Fibroblast of pulmonary artery (primary cell): ENCODE measurements at regions not wholly inside any gene's neighbourhood (a gene's known extent, or its start where the extent isn't known, plus 50 kb on each side); places are given as distances from the start of the nearest gene placed in this dataset.
A peak's percentile ranks its signal among the peaks of the same experiment; 100 is the strongest.

Experiments
- DNase-seq: peaks from one replicate; pipeline ENCODE4 v3.0.0-alpha.2; 2010; ENCODE audit warnings: low read depth
- H3K4me3 ChIP-seq: replicated peaks from 2 replicates; pipeline ENCODE4 v1.5.1; 2011; ENCODE audit warnings: low read depth, mild to moderate bottlenecking, control low read depth, low read length, moderate library complexity
- CTCF ChIP-seq: IDR thresholded peaks from 2 replicates; pipeline ENCODE4 v1.5.1; 2011; ENCODE audit warnings: mild to moderate bottlenecking, control low read depth, low read length, inconsistent platforms; ENCODE audit errors: missing control alignments

- DNase-seq = no peak
- H3K4me3 ChIP-seq = no peak overlapping the region
- no peak for TF ChIP-seq CTCF
Observed at GRCh38 chr2:66679442-66679841, 244.5 kb downstream of the MEIS1 start.

GRCh38 chr2:66682476-66682875 is 247.6 kb downstream of the MEIS1 start:
- no peak for TF ChIP-seq CTCF
- no peak for DNase-seq
- no peak overlapping the region for H3K4me3 ChIP-seq

- no peak for TF ChIP-seq CTCF
- H3K4me3 ChIP-seq = no peak overlapping the region
- DNase-seq = no peak
Observed at GRCh38 chr2:66683064-66683463, 248.1 kb downstream of the MEIS1 start.

GRCh38 chr2:66683599-66683998 is 248.7 kb downstream of the MEIS1 start:
- DNase-seq = no peak
- TF ChIP-seq CTCF = no peak
- H3K4me3 ChIP-seq = no peak overlapping the region

- TF ChIP-seq CTCF = no peak
- no peak overlapping the region for H3K4me3 ChIP-seq
- no peak for DNase-seq
Observed at GRCh38 chr2:66684289-66684688, 249.4 kb downstream of the MEIS1 start.

GRCh38 chr2:66686755-66687154 is 251.8 kb downstream of the MEIS1 start:
- H3K4me3 ChIP-seq = no peak overlapping the region
- peak; percentile 3 for DNase-seq
- TF ChIP-seq CTCF = no peak

GRCh38 chr2:66688951-66689350 is 254.0 kb downstream of the MEIS1 start:
- DNase-seq = no peak
- no peak for TF ChIP-seq CTCF
- no peak overlapping the region for H3K4me3 ChIP-seq
